ENCODE measurements at regions not wholly inside any gene's neighbourhood (a gene's known extent, or its start where the extent isn't known, plus 50 kb on each side); places are given as distances from the start of the nearest gene placed in this dataset.

- no peak for TF ChIP-seq USF2 (IDR thresholded peaks at IDR 0.05; ENCODE audit: borderline replicate concordance, low read depth, low read length)
- no peak for TF ChIP-seq KDM1A (IDR thresholded peaks at IDR 0.05; ENCODE audit: borderline replicate concordance)
- no peak for TF ChIP-seq MYC (IDR thresholded peaks at IDR 0.05; ENCODE audit: insufficient read depth, insufficient read length, insufficient replicate concordance, low read length, severe bottlenecking)
- no peak for TF ChIP-seq RELB (IDR thresholded peaks at IDR 0.05; ENCODE audit: low read depth)
- no peak for TF ChIP-seq STAT1 (conservative IDR thresholded peaks at IDR 0.05)
- TF ChIP-seq SUZ12 (IDR thresholded peaks at IDR 0.05; ENCODE audit: unreplicated experiment): no peak
- TF ChIP-seq ZNF622 (IDR thresholded peaks at IDR 0.05): no peak
- no peak for TF ChIP-seq GABPA (IDR thresholded peaks at IDR 0.05; ENCODE audit: low read depth)
- TF ChIP-seq PAX8 (IDR thresholded peaks at IDR 0.05): no peak
- TF ChIP-seq ZNF687 (IDR thresholded peaks at IDR 0.05): no peak
- no peak for TF ChIP-seq SMC3 (IDR thresholded peaks at IDR 0.05; ENCODE audit: borderline replicate concordance, low read length)
- TF ChIP-seq POU2F2 (IDR thresholded peaks at IDR 0.05; ENCODE audit: borderline replicate concordance, low read depth, low read length): no peak
- in situ Hi-C loops (cut with MboI) (no loop called here), intact Hi-C loops (cut with micrococcal nuclease; ENCODE audit: unreplicated experiment) (no loop called here)
- no peak for ATAC-seq
- ChIA-PET POLR2A (no interaction called here), CTCF (no interaction called here), RAD21 (ENCODE audit: unreplicated experiment) (no interaction called here), SMC1A (ENCODE audit: uncharacterized antibody, unreplicated experiment) (no interaction called here)
- H3K9me3 ChIP-seq (replicated peaks; ENCODE audit: control insufficient read depth, insufficient read depth, low read length): no peaks in the 10 kb centered on the region
- WGBS (ENCODE audit: insufficient coverage, insufficient replicate concordance, low lambda C conversion rate, missing lambda C conversion rate): 81% methylated on average over 7 of the region's 7 CpGs
- H3K4me2 ChIP-seq (ENCODE audit: control insufficient read depth, insufficient read depth): no peak overlapping the region
- no TSS peak for BruUV-seq (replicated peaks)
- H3K27me3 ChIP-seq (replicated peaks in 1 of 2; ENCODE audit: control insufficient read depth in 2 of 2, insufficient read depth in 2 of 2, low read length in 1 of 2): peaks cover 0 to 3% of the 10 kb centered on the region in 2 experiments; a peak in 1 of 4 replicates
- H3K4me1 ChIP-seq (ENCODE audit: control insufficient read depth, insufficient read depth, low read length): no peaks in the 10 kb centered on the region
- H3K9ac ChIP-seq (ENCODE audit: control insufficient read depth, insufficient read depth, low read length): no peak overlapping the region
- no peaks in the 10 kb centered on the region for H3K36me3 ChIP-seq (ENCODE audit: control insufficient read depth in 2 of 2, insufficient read depth in 2 of 2, low read length in 1 of 2)
- DNase-seq (ENCODE audit: low read depth, low spot score): no peak
- H3K79me2 ChIP-seq (ENCODE audit: control insufficient read depth, insufficient read depth, low read length): no peaks in the 10 kb centered on the region
- H3K4me3 ChIP-seq: no peak overlapping the region
- no peak for FAIRE-seq
- no peak overlapping the region for H2AFZ ChIP-seq (ENCODE audit: control insufficient read depth, low read depth, low read length)
- no peak overlapping the region for H3K27ac ChIP-seq (ENCODE audit: control insufficient read depth, insufficient read depth)
- no peaks in the 10 kb centered on the region for H4K20me1 ChIP-seq (ENCODE audit: control insufficient read depth, insufficient read depth)
These were observed 470.8 kb downstream of the LMO4 start for GRCh38 chr1:87799451-87799850.

All from GM12878 (cell line).